ENCODE measurements at regions not wholly inside any gene's neighbourhood (a gene's known extent, or its start where the extent isn't known, plus 50 kb on each side); places are given as distances from the start of the nearest gene placed in this dataset.
"Not testable (repeated sequence)": the region's sequence is repeated elsewhere in the genome, so short reads cannot be mapped to it uniquely, and the experiment has no call there.

- BruUV-seq (replicated peaks): no TSS peak
These were observed 222.4 kb upstream of the VCX start for GRCh38 chrX:7620560-7620959.

GRCh38 chrX:7617994-7618393 is 225.0 kb upstream of the VCX start:
- Histone ChIP-seq H3K9me2 (ENCODE audit: insufficient read depth) (no peaks in the 10 kb centered on the region), H3K27ac (no peak overlapping the region), H3K4me1 (replicated peaks; ENCODE audit: insufficient read depth) (no peaks in the 10 kb centered on the region), H3K4me2 (no peak overlapping the region), H3K27me3 (ENCODE audit: insufficient read depth, low read depth) (no peaks in the 10 kb centered on the region), H3F3A (ENCODE audit: insufficient read depth, low read depth) (no peaks in the 10 kb centered on the region), H2AFZ (no peak overlapping the region), H3K79me2 (ENCODE audit: low read depth) (no peaks in the 10 kb centered on the region), H3K4me3 (no peak overlapping the region), H3K36me3 (ENCODE audit: low read depth) (no peaks in the 10 kb centered on the region), H3K9me3 (ENCODE audit: insufficient read depth, low read depth) (no peaks in the 10 kb centered on the region), H4K20me1 (ENCODE audit: insufficient read depth) (no peaks in the 10 kb centered on the region)
- TF ChIP-seq EZH2 (IDR thresholded peaks at IDR 0.05; ENCODE audit: low read depth): no peak
- TF ChIP-seq CTCF (conservative IDR thresholded peaks at IDR 0.05): no peak
- intact Hi-C loops (cut with micrococcal nuclease; ENCODE audit: unreplicated experiment): no loop called here
- DNase-seq: no peak
- CTCF ChIA-PET: no interaction called here
- POLR2A ChIA-PET (ENCODE audit: unreplicated experiment): no interaction called here
- BruUV-seq (replicated peaks): no TSS peak

More at GRCh38 chrX:7620560-7620959, 222.4 kb upstream of the VCX start:
- no peak for DNase-seq
- Histone ChIP-seq H3K9me3 (ENCODE audit: insufficient read depth, low read depth) (no peaks in the 10 kb centered on the region), H3K4me2 (no peak overlapping the region), H3K4me1 (replicated peaks; ENCODE audit: insufficient read depth) (no peaks in the 10 kb centered on the region), H3K4me3 (no peak overlapping the region), H4K20me1 (ENCODE audit: insufficient read depth) (no peaks in the 10 kb centered on the region), H3K79me2 (ENCODE audit: low read depth) (no peaks in the 10 kb centered on the region), H3K27ac (no peak overlapping the region), H3F3A (ENCODE audit: insufficient read depth, low read depth) (no peaks in the 10 kb centered on the region), H3K36me3 (ENCODE audit: low read depth) (no peaks in the 10 kb centered on the region), H3K27me3 (ENCODE audit: insufficient read depth, low read depth) (no peaks in the 10 kb centered on the region), H2AFZ (no peak overlapping the region), H3K9me2 (ENCODE audit: insufficient read depth) (no peaks in the 10 kb centered on the region)
- intact Hi-C loops (cut with micrococcal nuclease; ENCODE audit: unreplicated experiment): no loop called here
- ChIA-PET POLR2A (ENCODE audit: unreplicated experiment) (no interaction called here), CTCF (no interaction called here)
- TF ChIP-seq CTCF (conservative IDR thresholded peaks at IDR 0.05): no peak
- no peak for TF ChIP-seq EZH2 (IDR thresholded peaks at IDR 0.05; ENCODE audit: low read depth)

GRCh38 chrX:7614616-7615015 is 228.4 kb upstream of the VCX start:
- Histone ChIP-seq H3K9me2 (ENCODE audit: insufficient read depth) (no peaks in the 10 kb centered on the region), H3K79me2 (ENCODE audit: low read depth) (no peaks in the 10 kb centered on the region), H3K4me1 (replicated peaks; ENCODE audit: insufficient read depth) (no peaks in the 10 kb centered on the region), H3K27me3 (ENCODE audit: insufficient read depth, low read depth) (no peaks in the 10 kb centered on the region), H2AFZ (no peak overlapping the region), H3K36me3 (ENCODE audit: low read depth) (no peaks in the 10 kb centered on the region), H4K20me1 (ENCODE audit: insufficient read depth) (no peaks in the 10 kb centered on the region), H3K27ac (no peak overlapping the region), H3F3A (ENCODE audit: insufficient read depth, low read depth) (no peaks in the 10 kb centered on the region), H3K4me2 (no peak overlapping the region), H3K9me3 (ENCODE audit: insufficient read depth, low read depth) (no peaks in the 10 kb centered on the region), H3K4me3 (no peak overlapping the region)
- POLR2A ChIA-PET (ENCODE audit: unreplicated experiment): no interaction called here
- TF ChIP-seq CTCF (conservative IDR thresholded peaks at IDR 0.05): no peak
- TF ChIP-seq EZH2 (IDR thresholded peaks at IDR 0.05; ENCODE audit: low read depth): no peak
- intact Hi-C loops (cut with micrococcal nuclease; ENCODE audit: unreplicated experiment): no loop called here
- CTCF ChIA-PET: no interaction called here
- DNase-seq: no peak
- no TSS peak for BruUV-seq (replicated peaks)

- DNase-seq; H3K79me2 ChIP-seq (ENCODE audit: low read depth); H3F3A ChIP-seq (ENCODE audit: insufficient read depth, low read depth); H3K4me3 ChIP-seq; H2AFZ ChIP-seq; H3K36me3 ChIP-seq (ENCODE audit: low read depth); H3K9me3 ChIP-seq (ENCODE audit: insufficient read depth, low read depth); H4K20me1 ChIP-seq (ENCODE audit: insufficient read depth); H3K4me1 ChIP-seq (replicated peaks; ENCODE audit: insufficient read depth); H3K9me2 ChIP-seq (ENCODE audit: insufficient read depth); CTCF ChIA-PET; H3K4me2 ChIP-seq; BruUV-seq (replicated peaks); H3K27ac ChIP-seq; H3K27me3 ChIP-seq (ENCODE audit: insufficient read depth, low read depth); intact Hi-C loops (cut with micrococcal nuclease; ENCODE audit: unreplicated experiment); POLR2A ChIA-PET (ENCODE audit: unreplicated experiment): not testable (repeated sequence)
These were observed 234.3 kb upstream of the VCX start for GRCh38 chrX:7608625-7609024.
